COLO829 (cell line): ENCODE measurements at regions not wholly inside any gene's neighbourhood (a gene's known extent, or its start where the extent isn't known, plus 50 kb on each side); places are given as distances from the start of the nearest gene placed in this dataset.
A peak's percentile ranks its signal among the peaks of the same experiment; 100 is the strongest.
"Not testable (repeated sequence)": the region's sequence is repeated elsewhere in the genome, so short reads cannot be mapped to it uniquely, and the experiment has no call there.

Source experiments
- DNase-seq: peaks from one replicate; pipeline ENCODE4 v3.0.0; 2012; ENCODE audit warnings: low spot score

- not testable (repeated sequence) for DNase-seq
Observed at GRCh38 chr4:149039786-149040185, 597.6 kb upstream of the NR3C2 start.

GRCh38 chr4:149031399-149031798, 589.2 kb upstream of the NR3C2 start:
- DNase-seq: peak; percentile 23

- no peak for DNase-seq
Observed at GRCh38 chr4:149029056-149029651, 586.9 kb upstream of the NR3C2 start.

GRCh38 chr4:149026696-149027095, 584.5 kb upstream of the NR3C2 start:
- DNase-seq: no peak

GRCh38 chr4:149017002-149017734, 575.0 kb upstream of the NR3C2 start:
- DNase-seq: no peak

GRCh38 chr4:149009223-149009622, 567.0 kb upstream of the NR3C2 start:
- DNase-seq: no peak

GRCh38 chr4:149008415-149009025, 566.3 kb upstream of the NR3C2 start:
- DNase-seq: no peak

- DNase-seq: no peak
Observed at GRCh38 chr4:149005191-149005590, 563.0 kb upstream of the NR3C2 start.

- DNase-seq: no peak
Observed at GRCh38 chr4:148999924-149000323, 557.7 kb upstream of the NR3C2 start.

- no peak for DNase-seq
Observed at GRCh38 chr4:148998719-148999118, 556.5 kb upstream of the NR3C2 start.

- DNase-seq: no peak
Observed at GRCh38 chr4:148986951-148987350, 544.7 kb upstream of the NR3C2 start.

- no peak for DNase-seq
Observed at GRCh38 chr4:148984951-148985350, 542.7 kb upstream of the NR3C2 start.

- DNase-seq: no peak
Observed at GRCh38 chr4:148982200-148982599, 540.0 kb upstream of the NR3C2 start.

- DNase-seq: no peak
Observed at GRCh38 chr4:148980782-148981480, 538.7 kb upstream of the NR3C2 start.

GRCh38 chr4:148978301-148978700, 536.1 kb upstream of the NR3C2 start:
- DNase-seq: no peak

GRCh38 chr4:148975464-148975863, 533.2 kb upstream of the NR3C2 start:
- DNase-seq: no peak

- DNase-seq: no peak
Observed at GRCh38 chr4:148965080-148965479, 522.9 kb upstream of the NR3C2 start.

- peak; percentile 53 for DNase-seq
Observed at GRCh38 chr4:148964456-148964855, 522.2 kb upstream of the NR3C2 start.

GRCh38 chr4:148962539-148963290, 520.5 kb upstream of the NR3C2 start:
- peak; percentile 91 for DNase-seq

GRCh38 chr4:148961526-148961925, 519.3 kb upstream of the NR3C2 start:
- DNase-seq: peak; percentile 12

GRCh38 chr4:148958317-148958716, 516.1 kb upstream of the NR3C2 start:
- DNase-seq: no peak
